NCI-H146 treated with DMSO at 0.1 percent for 48 hours (cell line): ENCODE measurements at regions not wholly inside any gene's neighbourhood (a gene's known extent, or its start where the extent isn't known, plus 50 kb on each side); places are given as distances from the start of the nearest gene placed in this dataset.

Experiments
- DNase-seq: peaks from one replicate; lab custom pipeline; 2025; ENCODE audit not compliant: unreplicated experiment; lab: John Stamatoyannopoulos, UW

- no peak for DNase-seq
These were observed 361.9 kb upstream of the SMARCA2 start for GRCh38 chr9:1653282-1653681.

DNA sequence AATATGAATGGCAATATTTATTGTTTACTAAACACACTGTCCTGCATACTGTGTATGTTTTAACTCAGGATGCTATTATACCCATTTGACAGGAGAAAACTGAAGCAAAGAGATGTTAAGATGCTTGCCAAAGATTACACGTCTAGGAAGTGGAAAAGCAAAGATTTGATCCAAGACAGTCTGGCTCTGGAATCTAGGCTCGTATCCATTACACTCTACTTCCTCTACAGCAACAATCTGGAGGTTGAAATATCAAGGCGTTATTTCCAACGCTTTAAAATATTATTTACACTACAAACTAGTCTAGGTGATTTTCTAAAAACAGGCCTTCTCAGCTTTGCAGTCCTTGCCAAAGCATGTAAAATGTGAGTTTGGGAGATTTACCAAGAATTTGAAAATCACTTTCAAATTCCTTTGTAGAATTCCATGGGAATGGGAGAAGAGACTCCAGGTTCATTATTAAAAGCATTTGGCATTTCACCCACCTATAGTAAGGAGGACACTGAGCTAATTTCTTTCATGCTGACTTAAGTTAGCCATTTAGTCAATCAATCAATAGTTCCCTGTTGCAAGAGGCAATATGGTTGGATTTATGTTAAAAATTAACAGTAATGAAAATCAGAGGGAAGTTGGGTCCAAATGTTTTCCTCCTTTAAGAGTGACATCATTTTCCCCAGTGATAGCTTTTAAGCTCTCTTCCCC is 356.3 kb upstream of the SMARCA2 start:
- DNase-seq: no peak

DNA sequence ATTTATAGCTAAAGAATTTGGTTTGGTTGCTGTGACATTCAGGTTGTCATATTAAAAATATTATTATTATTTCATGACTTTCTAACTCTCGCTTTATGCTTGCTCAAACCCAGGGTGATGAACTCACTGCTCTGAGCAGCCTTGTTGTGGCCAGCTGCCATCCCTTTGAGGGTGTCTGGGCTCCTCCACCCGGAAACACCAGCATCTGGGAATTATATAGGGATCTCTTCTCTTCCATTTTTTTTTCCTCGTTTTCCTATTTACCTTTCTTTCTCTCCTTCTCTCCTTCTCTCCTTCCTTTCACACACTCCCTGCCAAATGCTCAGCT is 355.8 kb upstream of the SMARCA2 start:
- no peak for DNase-seq

DNA sequence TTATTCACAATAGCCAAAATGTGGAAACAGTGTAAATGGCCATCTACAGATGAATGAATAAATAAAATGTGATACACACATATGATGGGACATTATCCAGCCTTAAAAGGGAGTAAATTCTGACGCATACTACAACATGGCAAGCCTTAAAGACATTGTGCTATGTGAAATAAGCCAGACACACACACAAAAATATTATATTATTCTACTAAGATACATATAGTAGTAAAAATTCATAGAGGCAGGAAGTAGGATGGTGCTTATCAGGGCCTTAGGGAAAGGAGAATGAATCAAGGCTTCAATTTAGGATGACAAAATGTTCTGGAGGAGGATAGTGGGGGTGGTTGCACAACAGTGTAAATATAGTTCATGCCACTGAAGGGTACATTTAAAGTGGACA is 346.7 kb upstream of the SMARCA2 start:
- DNase-seq: no peak

DNA sequence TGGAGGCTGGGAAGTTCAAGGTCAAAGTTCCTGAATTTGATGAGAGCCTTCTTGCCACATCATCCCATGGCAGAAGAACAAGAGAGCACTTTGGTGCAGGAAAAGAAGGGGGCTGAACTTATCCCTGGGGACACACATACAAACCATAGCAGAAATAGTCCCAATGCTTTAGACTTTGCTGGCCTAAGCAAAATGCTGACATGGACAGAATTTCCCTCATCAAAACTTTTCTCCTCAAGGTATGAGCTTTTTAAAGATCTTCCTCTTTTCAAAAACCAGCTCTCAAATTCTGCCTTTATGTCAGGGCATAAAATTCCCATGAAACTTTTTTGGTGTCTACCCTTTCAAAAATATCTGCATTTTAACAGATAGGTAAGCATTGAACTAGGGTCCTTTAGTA is 341.8 kb upstream of the SMARCA2 start:
- no peak for DNase-seq

DNA sequence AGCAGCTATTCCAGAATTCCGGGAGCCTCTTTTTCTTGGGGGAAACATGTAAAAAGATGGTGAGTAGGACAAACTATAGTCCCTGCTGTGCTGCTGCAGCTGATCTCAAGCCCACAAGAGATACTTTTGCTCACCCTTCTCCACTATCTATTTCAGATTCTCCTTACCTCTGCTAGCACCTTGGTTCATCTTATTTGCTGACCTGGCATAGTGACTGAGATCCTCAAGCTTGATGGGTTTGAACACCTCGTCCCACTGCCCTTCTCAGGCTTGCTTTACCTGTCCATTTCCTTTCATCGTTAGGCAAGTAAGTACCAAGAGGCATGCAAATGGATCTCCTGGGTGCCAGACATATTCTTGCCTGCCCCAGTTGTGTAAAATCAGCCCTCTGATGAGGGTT is 338.4 kb upstream of the SMARCA2 start:
- DNase-seq: no peak

GRCh38 chr9:1683951-1684350 is 331.2 kb upstream of the SMARCA2 start:
- DNase-seq: no peak

GRCh38 chr9:1698991-1699390 is 316.2 kb upstream of the SMARCA2 start:
- no peak for DNase-seq

- DNase-seq: no peak
These were observed 314.0 kb upstream of the SMARCA2 start for GRCh38 chr9:1701113-1701512.

GRCh38 chr9:1702701-1703100 is 312.4 kb upstream of the SMARCA2 start:
- DNase-seq: no peak

GRCh38 chr9:1707291-1707690 is 307.9 kb upstream of the SMARCA2 start:
- DNase-seq: peak; percentile 2

GRCh38 chr9:1708219-1708618 is 306.9 kb upstream of the SMARCA2 start:
- no peak for DNase-seq

- no peak for DNase-seq
These were observed 305.8 kb upstream of the SMARCA2 start for GRCh38 chr9:1709347-1709746.

DNA sequence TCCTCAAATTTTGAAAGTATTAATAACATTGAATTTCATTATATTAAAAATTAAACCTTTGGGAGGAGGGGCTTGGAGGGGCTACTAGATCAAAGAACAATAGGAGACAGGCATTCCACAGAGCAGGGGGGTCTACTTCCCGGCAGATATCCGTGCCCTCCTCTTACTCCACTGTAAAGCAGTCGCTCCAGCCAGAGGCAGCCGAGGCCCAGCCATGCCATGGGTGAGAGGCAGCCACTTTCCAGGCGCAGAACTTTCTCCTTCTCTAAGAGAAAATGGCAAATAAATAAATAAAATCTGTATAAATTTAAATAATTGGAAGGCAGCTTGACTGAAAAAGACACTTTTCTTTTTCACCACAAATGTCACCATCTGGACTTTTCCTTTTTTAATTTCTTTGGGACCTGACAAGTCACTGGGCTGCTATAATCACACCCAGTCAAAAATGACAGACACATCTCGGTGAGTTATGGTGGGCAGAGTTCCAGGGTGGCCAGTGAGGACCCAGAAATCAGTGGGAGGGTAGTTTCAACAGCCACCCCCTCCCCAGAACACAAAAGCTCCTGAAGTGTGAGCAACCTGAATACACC is 302.2 kb upstream of the SMARCA2 start:
- no peak for DNase-seq

DNA sequence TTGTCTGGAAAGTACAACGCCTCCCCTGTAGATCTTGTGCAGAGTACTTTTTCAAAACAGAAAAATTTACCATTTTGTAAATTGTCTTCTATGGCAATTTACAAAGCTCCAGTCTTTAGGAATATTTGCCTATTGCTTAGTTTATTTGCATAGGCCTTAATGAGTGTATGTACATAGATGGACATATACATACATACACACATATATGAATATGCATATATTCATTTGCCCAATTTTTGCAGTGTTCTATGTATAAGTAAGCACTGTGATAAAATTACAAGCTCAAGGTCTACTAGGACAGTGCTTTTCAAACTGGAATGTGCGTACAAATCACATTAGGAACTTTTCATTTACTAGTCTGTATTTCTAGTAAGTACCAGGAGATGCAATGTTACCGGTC is 301.3 kb upstream of the SMARCA2 start:
- no peak for DNase-seq

GRCh38 chr9:1717882-1718281 is 297.3 kb upstream of the SMARCA2 start:
- DNase-seq: no peak

GRCh38 chr9:1718836-1719235 is 296.3 kb upstream of the SMARCA2 start:
- DNase-seq: no peak

- DNase-seq: no peak
These were observed 294.0 kb upstream of the SMARCA2 start for GRCh38 chr9:1721196-1721595.

GRCh38 chr9:1722404-1722803 is 292.7 kb upstream of the SMARCA2 start:
- no peak for DNase-seq

- DNase-seq: no peak
These were observed 291.6 kb upstream of the SMARCA2 start for GRCh38 chr9:1723522-1724015.

- DNase-seq: no peak
These were observed 288.0 kb upstream of the SMARCA2 start for GRCh38 chr9:1726993-1727759.

- no peak for DNase-seq
These were observed 285.5 kb upstream of the SMARCA2 start for GRCh38 chr9:1729631-1730030.
